ENCODE measurements at regions not wholly inside any gene's neighbourhood (a gene's known extent, or its start where the extent isn't known, plus 50 kb on each side); places are given as distances from the start of the nearest gene placed in this dataset.

- H3K4me1 ChIP-seq (ENCODE audit: control insufficient read depth, extremely low read depth, insufficient read depth, low read length): no peaks in the 10 kb centered on the region
- no peaks in the 10 kb centered on the region for H3K9me3 ChIP-seq (ENCODE audit: control insufficient read depth, insufficient read depth, low read depth, low read length)
- no peak overlapping the region for H3K27ac ChIP-seq (ENCODE audit: insufficient read depth, low read length)
- H3K79me2 ChIP-seq (ENCODE audit: control insufficient read depth, insufficient read depth, low read length): no peaks in the 10 kb centered on the region
- H3K4me2 ChIP-seq (ENCODE audit: extremely low read depth, insufficient read depth, low read length): no peak overlapping the region
- no peaks in the 10 kb centered on the region for H3K36me3 ChIP-seq (ENCODE audit: control insufficient read depth, insufficient read depth, low read length)
- no peak overlapping the region for H2AFZ ChIP-seq (ENCODE audit: low read length)
- H3K4me3 ChIP-seq (replicated peaks in 1 of 4; ENCODE audit: control extremely low read depth in 1 of 4, insufficient read depth in 1 of 4, low read depth in 3 of 4, low read length in 4 of 4): no peak overlapping the region
- no peaks in the 10 kb centered on the region for H4K20me1 ChIP-seq (ENCODE audit: control insufficient read depth, extremely low read depth, insufficient read depth, low read length)
- no peak overlapping the region for H3K9ac ChIP-seq (ENCODE audit: insufficient read depth, low read length)
- no peak for DNase-seq (ENCODE audit: low read depth in 2 of 2)
- TF ChIP-seq EZH2 (IDR thresholded peaks at IDR 0.05; ENCODE audit: low read length, missing control alignments) (no peak), CTCF (conservative IDR thresholded peaks at IDR 0.05 in 1 of 2, IDR thresholded peaks at IDR 0.05 in 1 of 2; ENCODE audit: low read depth in 1 of 2, low read length in 2 of 2) (no peak)
- peaks cover 12% of the 10 kb centered on the region for H3K27me3 ChIP-seq (ENCODE audit: control insufficient read depth, insufficient read depth, low read length)
These were observed 192.3 kb downstream of the RPLP1 start for GRCh38 chr15:69644876-69645275.

GRCh38 chr15:69647142-69647513 lies 194.5 kb downstream of the RPLP1 start:
- no peak overlapping the region for H3K4me2 ChIP-seq (ENCODE audit: extremely low read depth, insufficient read depth, low read length)
- no peaks in the 10 kb centered on the region for H3K36me3 ChIP-seq (ENCODE audit: control insufficient read depth, insufficient read depth, low read length)
- H3K79me2 ChIP-seq (ENCODE audit: control insufficient read depth, insufficient read depth, low read length): no peaks in the 10 kb centered on the region
- no peak overlapping the region for H3K27ac ChIP-seq (ENCODE audit: insufficient read depth, low read length)
- H3K27me3 ChIP-seq (ENCODE audit: control insufficient read depth, insufficient read depth, low read length): peaks cover 12% of the 10 kb centered on the region
- no peak overlapping the region for H2AFZ ChIP-seq (ENCODE audit: low read length)
- no peaks in the 10 kb centered on the region for H3K4me1 ChIP-seq (ENCODE audit: control insufficient read depth, extremely low read depth, insufficient read depth, low read length)
- no peak for DNase-seq (ENCODE audit: low read depth in 2 of 2)
- H3K9ac ChIP-seq (ENCODE audit: insufficient read depth, low read length): no peak overlapping the region
- H4K20me1 ChIP-seq (ENCODE audit: control insufficient read depth, extremely low read depth, insufficient read depth, low read length): no peaks in the 10 kb centered on the region
- H3K9me3 ChIP-seq (ENCODE audit: control insufficient read depth, insufficient read depth, low read depth, low read length): no peaks in the 10 kb centered on the region
- TF ChIP-seq EZH2 (IDR thresholded peaks at IDR 0.05; ENCODE audit: low read length, missing control alignments): no peak
- no peak for TF ChIP-seq CTCF (conservative IDR thresholded peaks at IDR 0.05 in 1 of 2, IDR thresholded peaks at IDR 0.05 in 1 of 2; ENCODE audit: low read depth in 1 of 2, low read length in 2 of 2)
- H3K4me3 ChIP-seq (replicated peaks in 1 of 4; ENCODE audit: control extremely low read depth in 1 of 4, insufficient read depth in 1 of 4, low read depth in 3 of 4, low read length in 4 of 4): no peak overlapping the region

- no peak for TF ChIP-seq EZH2 (IDR thresholded peaks at IDR 0.05; ENCODE audit: low read length, missing control alignments)
- no peak for TF ChIP-seq CTCF (conservative IDR thresholded peaks at IDR 0.05 in 1 of 2, IDR thresholded peaks at IDR 0.05 in 1 of 2; ENCODE audit: low read depth in 1 of 2, low read length in 2 of 2)
- Histone ChIP-seq H3K4me3 (replicated peaks in 1 of 4; ENCODE audit: control extremely low read depth in 1 of 4, insufficient read depth in 1 of 4, low read depth in 3 of 4, low read length in 4 of 4) (no peak overlapping the region), H3K4me2 (ENCODE audit: extremely low read depth, insufficient read depth, low read length) (no peak overlapping the region), H2AFZ (ENCODE audit: low read length) (no peak overlapping the region), H3K9ac (ENCODE audit: insufficient read depth, low read length) (no peak overlapping the region), H4K20me1 (ENCODE audit: control insufficient read depth, extremely low read depth, insufficient read depth, low read length) (no peaks in the 10 kb centered on the region), H3K4me1 (ENCODE audit: control insufficient read depth, extremely low read depth, insufficient read depth, low read length) (no peaks in the 10 kb centered on the region), H3K36me3 (ENCODE audit: control insufficient read depth, insufficient read depth, low read length) (no peaks in the 10 kb centered on the region), H3K79me2 (ENCODE audit: control insufficient read depth, insufficient read depth, low read length) (no peaks in the 10 kb centered on the region), H3K9me3 (ENCODE audit: control insufficient read depth, insufficient read depth, low read depth, low read length) (no peaks in the 10 kb centered on the region), H3K27ac (ENCODE audit: insufficient read depth, low read length) (no peak overlapping the region), H3K27me3 (ENCODE audit: control insufficient read depth, insufficient read depth, low read length) (peaks cover 12% of the 10 kb centered on the region)
- DNase-seq (ENCODE audit: low read depth in 2 of 2): no peak
These were observed 195.6 kb downstream of the RPLP1 start for GRCh38 chr15:69648212-69648611.
